CD8-positive, alpha-beta memory T cell (primary cell): ENCODE measurements at regions not wholly inside any gene's neighbourhood (a gene's known extent, or its start where the extent isn't known, plus 50 kb on each side); places are given as distances from the start of the nearest gene placed in this dataset.

ENCODE experiments used
- CTCF ChIA-PET: fragments of 350-600 bp; sonication (Branson Sonifier 250); formaldehyde crosslinking; loops from one replicate; lab custom pipeline; 2021; ENCODE audit warnings: antibody characterized with exemption; lab: Charles Lee
- POLR2A ChIA-PET: fragments of 350-600 bp; sonication (Branson Sonifier 250); formaldehyde crosslinking; loops from one replicate; lab custom pipeline; 2021; ENCODE audit warnings: antibody characterized with exemption; lab: Charles Lee
- DNase-seq, 5 donors: peaks; one replicate each; pipeline versions ENCODE4 v3.0.0 to v3.0.0-alpha.2; 2020 to 2022; ENCODE audit warnings: mixed read lengths in 1 of 5
- H3K27ac ChIP-seq: one replicate; pipeline ENCODE4 v1.7.0; 2013; ENCODE audit warnings: low read depth, mild to moderate bottlenecking, low read length, moderate library complexity
- H3K27me3 ChIP-seq: 2 replicates; pipeline ENCODE4 v1.7.0; 2013; ENCODE audit warnings: low read length, mild to moderate bottlenecking; ENCODE audit not compliant: insufficient read depth, poor library complexity, severe bottlenecking
- H3K36me3 ChIP-seq: 2 replicates; pipeline ENCODE4 v1.7.0; 2013; ENCODE audit warnings: mild to moderate bottlenecking, low read length, moderate library complexity; ENCODE audit not compliant: insufficient read depth
- H3K4me1 ChIP-seq: 2 replicates; pipeline ENCODE4 v1.7.0; 2013; ENCODE audit warnings: mild to moderate bottlenecking, low read length, moderate library complexity; ENCODE audit not compliant: insufficient read depth
- H3K4me3 ChIP-seq: 2 replicates; pipeline ENCODE4 v1.7.0; 2013; ENCODE audit warnings: mild to moderate bottlenecking, low read length
- H3K9me3 ChIP-seq: 2 replicates; pipeline ENCODE4 v1.7.0; 2013; ENCODE audit warnings: mild to moderate bottlenecking, low read length
- H3K27ac Mint-ChIP-seq, 8 donors: one replicate each; pipeline ENCODE4 v1.8.0; 2020 to 2021; ENCODE audit warnings: mixed read lengths in 8 of 8, mild to moderate bottlenecking in 6 of 8, inconsistent platforms in 3 of 8, moderate library complexity in 3 of 8
- H3K27me3 Mint-ChIP-seq, 2 donors: one replicate each; pipeline ENCODE4 v1.8.0; 2020 to 2021; ENCODE audit warnings: mixed read lengths in 2 of 2, mild to moderate bottlenecking in 1 of 2, moderate library complexity in 1 of 2
- H3K36me3 Mint-ChIP-seq, 3 donors: one replicate each; pipeline ENCODE4 v1.8.0; 2020 to 2021; ENCODE audit warnings: mixed read lengths in 3 of 3, inconsistent platforms in 1 of 3, mild to moderate bottlenecking in 1 of 3
- H3K4me1 Mint-ChIP-seq, 3 donors: one replicate each; pipeline ENCODE4 v1.8.0; 2020 to 2021; ENCODE audit warnings: mixed read lengths in 3 of 3, inconsistent platforms in 1 of 3, mild to moderate bottlenecking in 1 of 3
- H3K4me3 Mint-ChIP-seq, 7 donors: one replicate each; pipeline ENCODE4 v1.8.0; 2020 to 2021; ENCODE audit warnings: mixed read lengths in 7 of 7, mild to moderate bottlenecking in 6 of 7, moderate library complexity in 4 of 7, inconsistent platforms in 2 of 7
- H3K9me3 Mint-ChIP-seq, 5 donors: one replicate each; pipeline ENCODE4 v1.8.0; 2020 to 2022; ENCODE audit warnings: mixed read lengths in 5 of 5, mild to moderate bottlenecking in 3 of 5, moderate library complexity in 2 of 5, inconsistent platforms in 1 of 5

DNA sequence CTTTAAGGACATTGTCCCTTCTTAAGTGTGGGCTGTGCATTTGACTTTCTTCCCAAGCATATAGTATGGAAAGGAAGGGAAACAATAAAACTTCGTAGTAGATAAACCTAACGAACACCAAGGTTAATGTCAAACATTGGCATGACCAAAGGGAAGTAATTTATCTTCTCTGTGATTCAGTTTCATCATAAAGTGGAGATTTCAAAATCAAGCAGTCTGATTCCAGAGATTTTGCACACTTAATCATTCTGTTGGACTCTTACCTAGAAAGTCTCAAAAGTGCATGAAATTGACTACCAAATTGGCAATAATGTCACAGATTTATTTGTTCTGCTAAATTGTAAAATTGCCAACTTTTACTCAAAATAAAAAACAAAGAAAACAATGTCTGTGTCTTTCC, 559.7 kb downstream of the JRKL start:
- ChIA-PET POLR2A (no interaction called here), CTCF (no interaction called here)
- Histone ChIP-seq H3K36me3 (no peaks in the 10 kb centered on the region), H3K27me3 (no peaks in the 10 kb centered on the region), H3K4me3 (no peak overlapping the region), H3K4me1 (no peaks in the 10 kb centered on the region), H3K27ac (no peak overlapping the region), H3K9me3 (no peaks in the 10 kb centered on the region)
- Mint-ChIP-seq H3K4me3 (no peak overlapping the region), H3K36me3 (no peaks in the 10 kb centered on the region), H3K27ac (no peak overlapping the region), H3K9me3 (peaks cover 0 to 17% (median 3%) of the 10 kb centered on the region in 5 donors), H3K4me1 (no peaks in the 10 kb centered on the region), H3K27me3 (no peaks in the 10 kb centered on the region)
- no peak for DNase-seq

DNA sequence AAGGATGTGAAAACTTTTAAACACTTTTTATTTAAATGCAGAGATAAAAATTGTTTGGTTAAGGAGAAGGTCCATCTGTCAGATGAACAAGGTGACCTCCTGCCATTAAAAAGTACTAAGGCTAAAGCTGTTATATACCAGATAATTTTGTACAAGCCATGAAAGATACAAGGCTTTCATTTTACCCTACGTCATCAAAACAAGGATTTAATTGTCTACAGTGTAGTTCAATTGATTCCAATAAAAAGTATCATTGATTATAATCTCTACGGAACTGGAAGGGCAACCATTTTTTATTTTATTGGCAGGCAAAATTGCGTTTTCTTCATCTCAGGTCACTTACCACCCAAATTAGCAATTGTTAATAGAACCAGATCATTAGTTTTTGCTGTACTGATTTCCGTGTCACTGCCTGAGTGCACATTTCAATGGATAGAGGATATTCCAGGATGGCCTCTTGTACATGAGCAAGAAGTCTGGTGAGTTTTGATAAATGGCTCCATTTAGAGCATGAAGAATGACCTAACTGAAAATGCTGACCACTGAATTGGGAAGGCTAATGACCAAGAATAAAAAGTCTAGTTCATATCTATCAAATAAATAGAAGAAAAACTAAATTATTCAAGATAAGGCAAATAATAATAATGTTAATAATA, 564.9 kb downstream of the JRKL start:
- no peak overlapping the region for H3K4me3 ChIP-seq
- H3K27ac ChIP-seq, result no peak overlapping the region
- ChIA-PET CTCF (no interaction called here), POLR2A (no interaction called here)
- no peaks in the 10 kb centered on the region for H3K4me1 Mint-ChIP-seq
- no peaks in the 10 kb centered on the region for H3K36me3 Mint-ChIP-seq
- H3K27me3 ChIP-seq, result no peaks in the 10 kb centered on the region
- no peaks in the 10 kb centered on the region for H3K9me3 ChIP-seq
- no peak for DNase-seq
- peaks cover 0 to 11% (median 6%) of the 10 kb centered on the region in 5 donors for H3K9me3 Mint-ChIP-seq
- no peaks in the 10 kb centered on the region for H3K27me3 Mint-ChIP-seq
- H3K27ac Mint-ChIP-seq, result no peak overlapping the region
- H3K36me3 ChIP-seq, result no peaks in the 10 kb centered on the region
- H3K4me1 ChIP-seq, result no peaks in the 10 kb centered on the region
- H3K4me3 Mint-ChIP-seq, result no peak overlapping the region

DNA sequence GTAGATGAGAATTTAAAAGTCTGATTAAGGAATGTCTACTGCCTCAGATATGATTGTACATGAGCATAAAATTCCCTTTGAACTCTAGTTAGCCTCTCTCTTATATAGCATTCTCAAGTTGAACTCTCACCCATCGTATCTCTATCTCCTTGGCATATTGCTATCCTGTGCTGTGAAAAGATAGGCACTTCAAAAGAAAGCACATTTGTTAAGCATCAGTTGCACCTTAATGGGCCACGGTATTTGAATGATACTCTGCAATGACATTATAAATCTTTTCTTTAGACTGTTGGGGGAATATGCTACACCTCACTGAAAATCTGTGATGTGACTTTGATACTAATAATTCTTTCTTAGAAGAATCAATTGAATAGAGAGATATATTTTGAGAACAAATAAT, 570.7 kb downstream of the JRKL start:
- no peak overlapping the region for H3K4me3 Mint-ChIP-seq

DNA sequence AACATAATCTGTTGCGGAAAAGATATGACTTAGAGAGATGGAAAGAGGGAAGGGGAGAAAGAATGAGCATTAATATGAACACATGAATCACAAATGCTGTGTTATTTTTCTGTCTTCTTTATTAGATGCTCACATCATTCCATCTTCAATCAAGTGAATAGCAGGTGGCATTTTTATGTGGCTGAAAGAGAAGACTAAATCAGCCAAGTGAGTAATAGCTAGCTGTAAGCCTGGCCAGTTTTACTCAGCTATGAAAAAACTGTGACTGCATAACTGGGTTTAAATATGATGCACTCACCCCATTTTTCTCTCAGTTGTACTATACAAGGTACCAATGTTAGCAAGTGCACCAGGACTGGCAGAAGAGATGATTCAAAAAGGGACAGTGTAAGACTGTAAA, 571.1 kb downstream of the JRKL start:
- no peaks in the 10 kb centered on the region for H3K36me3 Mint-ChIP-seq
- H3K4me1 Mint-ChIP-seq, result no peaks in the 10 kb centered on the region
- no peaks in the 10 kb centered on the region for H3K4me1 ChIP-seq
- ChIA-PET POLR2A (no interaction called here), CTCF (no interaction called here)
- DNase-seq, result no peak
- H3K27me3 Mint-ChIP-seq, result no peaks in the 10 kb centered on the region
- H3K9me3 ChIP-seq, result no peaks in the 10 kb centered on the region
- no peak overlapping the region for H3K27ac Mint-ChIP-seq
- H3K27me3 ChIP-seq, result no peaks in the 10 kb centered on the region
- H3K9me3 Mint-ChIP-seq, result peaks cover 2 to 6% (median 3%) of the 10 kb centered on the region in 5 donors
- H3K4me3 ChIP-seq, result no peak overlapping the region
- H3K36me3 ChIP-seq, result no peaks in the 10 kb centered on the region
- H3K27ac ChIP-seq, result no peak overlapping the region
- H3K4me3 Mint-ChIP-seq, result no peak overlapping the region

More for the DNA sequence above, 570.7 kb downstream of the JRKL start:
- Histone ChIP-seq H3K36me3 (no peaks in the 10 kb centered on the region), H3K9me3 (no peaks in the 10 kb centered on the region), H3K4me3 (no peak overlapping the region), H3K4me1 (no peaks in the 10 kb centered on the region), H3K27me3 (no peaks in the 10 kb centered on the region), H3K27ac (no peak overlapping the region)
- H3K27ac Mint-ChIP-seq, result no peak overlapping the region
- peaks cover under 1 to 6% (median 4%) of the 10 kb centered on the region in 5 donors for H3K9me3 Mint-ChIP-seq
- no peaks in the 10 kb centered on the region for H3K4me1 Mint-ChIP-seq
- ChIA-PET POLR2A (no interaction called here), CTCF (no interaction called here)
- no peak for DNase-seq
- no peaks in the 10 kb centered on the region for H3K36me3 Mint-ChIP-seq
- no peaks in the 10 kb centered on the region for H3K27me3 Mint-ChIP-seq

- H3K36me3 ChIP-seq, result no peaks in the 10 kb centered on the region
- no peak overlapping the region for H3K4me3 Mint-ChIP-seq
- no peak overlapping the region for H3K27ac ChIP-seq
- H3K27ac Mint-ChIP-seq, result no peak overlapping the region
- POLR2A ChIA-PET, result no interaction called here
- CTCF ChIA-PET, result no interaction called here
- H3K4me1 Mint-ChIP-seq, result no peaks in the 10 kb centered on the region
- no peaks in the 10 kb centered on the region for H3K9me3 ChIP-seq
- no peaks in the 10 kb centered on the region for H3K4me1 ChIP-seq
- H3K27me3 ChIP-seq, result no peaks in the 10 kb centered on the region
- no peak overlapping the region for H3K4me3 ChIP-seq
- no peaks in the 10 kb centered on the region for H3K27me3 Mint-ChIP-seq
- H3K9me3 Mint-ChIP-seq, result peaks cover 2 to 8% (median 4%) of the 10 kb centered on the region in 5 donors
- H3K36me3 Mint-ChIP-seq, result no peaks in the 10 kb centered on the region
- no peak for DNase-seq
Observed at GRCh38 chr11:96961931-96962330, 572.1 kb downstream of the JRKL start.

DNA sequence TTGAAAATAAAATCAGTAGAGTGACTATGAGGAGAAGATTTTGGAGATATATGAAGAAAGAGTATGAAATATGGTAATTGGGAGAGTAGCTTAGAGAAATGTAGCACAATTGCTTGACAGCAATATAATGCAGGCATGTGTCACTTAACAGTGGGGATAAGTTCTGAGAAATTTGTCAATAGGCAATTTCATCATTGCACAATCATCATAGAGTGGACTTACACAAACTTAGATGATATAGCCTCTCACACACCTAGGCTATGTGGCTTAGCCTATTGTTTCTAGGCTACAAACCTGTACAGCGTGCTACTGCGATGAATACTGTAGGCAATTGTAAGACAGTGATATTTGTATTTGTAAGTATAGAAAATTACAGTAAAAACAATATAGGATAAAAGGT, 573.6 kb downstream of the JRKL start:
- Histone ChIP-seq H3K36me3 (no peaks in the 10 kb centered on the region), H3K4me3 (no peak overlapping the region), H3K4me1 (no peaks in the 10 kb centered on the region), H3K27ac (no peak overlapping the region), H3K27me3 (no peaks in the 10 kb centered on the region), H3K9me3 (no peaks in the 10 kb centered on the region)
- peaks cover 3 to 8% (median 7%) of the 10 kb centered on the region in 5 donors for H3K9me3 Mint-ChIP-seq
- no peak overlapping the region for H3K4me3 Mint-ChIP-seq
- H3K27ac Mint-ChIP-seq, result no peak overlapping the region
- CTCF ChIA-PET, result interaction anchor here (1.0 kb wide), 1 partner anchor 20 kb away, joined by 3 read pairs; no protein-coding TSS in a partner anchor
- no peak for DNase-seq
- POLR2A ChIA-PET, result no interaction called here
- no peaks in the 10 kb centered on the region for H3K27me3 Mint-ChIP-seq
- H3K36me3 Mint-ChIP-seq, result no peaks in the 10 kb centered on the region
- H3K4me1 Mint-ChIP-seq, result no peaks in the 10 kb centered on the region

DNA sequence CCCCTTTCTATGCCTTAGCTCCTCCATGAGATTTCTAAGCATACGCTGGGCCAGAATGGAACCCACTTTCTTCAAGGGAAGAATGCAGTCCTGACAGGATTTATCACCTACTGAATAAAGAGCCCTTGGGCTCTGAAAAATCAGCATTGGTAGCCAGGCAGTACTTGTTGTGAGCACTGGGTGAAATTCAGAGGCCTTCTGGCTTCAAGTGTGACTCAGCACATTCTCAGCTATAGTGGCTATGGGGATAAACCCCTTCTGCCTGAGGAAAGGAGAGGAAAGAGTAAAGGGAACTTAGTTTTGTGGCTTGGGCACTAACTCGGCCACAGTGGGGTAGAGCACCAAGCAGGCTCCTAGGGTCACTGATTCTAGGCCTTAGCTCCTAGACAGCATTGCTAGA, 574.8 kb downstream of the JRKL start:
- Mint-ChIP-seq H3K27ac (no peak overlapping the region), H3K4me1 (no peaks in the 10 kb centered on the region), H3K36me3 (no peaks in the 10 kb centered on the region), H3K9me3 (peaks cover 3 to 8% (median 7%) of the 10 kb centered on the region in 5 donors), H3K4me3 (no peak overlapping the region), H3K27me3 (no peaks in the 10 kb centered on the region)
- no peak overlapping the region for H3K27ac ChIP-seq
- POLR2A ChIA-PET, result no interaction called here
- H3K27me3 ChIP-seq, result no peaks in the 10 kb centered on the region
- H3K4me1 ChIP-seq, result no peaks in the 10 kb centered on the region
- no peaks in the 10 kb centered on the region for H3K36me3 ChIP-seq
- CTCF ChIA-PET, result no interaction called here
- H3K4me3 ChIP-seq, result no peak overlapping the region
- no peaks in the 10 kb centered on the region for H3K9me3 ChIP-seq
- DNase-seq, result no peak

GRCh38 chr11:96967616-96968015, 577.8 kb downstream of the JRKL start:
- Histone ChIP-seq H3K27me3 (no peaks in the 10 kb centered on the region), H3K4me1 (no peaks in the 10 kb centered on the region), H3K36me3 (no peaks in the 10 kb centered on the region), H3K9me3 (no peaks in the 10 kb centered on the region), H3K27ac (no peak overlapping the region), H3K4me3 (no peak overlapping the region)
- Mint-ChIP-seq H3K4me3 (no peak overlapping the region), H3K27ac (no peak overlapping the region), H3K9me3 (peaks cover 6 to 18% (median 7%) of the 10 kb centered on the region in 5 donors), H3K36me3 (no peaks in the 10 kb centered on the region), H3K27me3 (no peaks in the 10 kb centered on the region), H3K4me1 (no peaks in the 10 kb centered on the region)
- CTCF ChIA-PET, result no interaction called here
- no peak for DNase-seq
- POLR2A ChIA-PET, result no interaction called here
